Kidney capillary endothelial cell (primary cell): ENCODE measurements at regions not wholly inside any gene's neighbourhood (a gene's known extent, or its start where the extent isn't known, plus 50 kb on each side); places are given as distances from the start of the nearest gene placed in this dataset.

ENCODE experiments used
- DNase-seq: peaks from one replicate; pipeline ENCODE4 v3.0.0-alpha.2; 2018; ENCODE audit warnings: low spot score

DNA sequence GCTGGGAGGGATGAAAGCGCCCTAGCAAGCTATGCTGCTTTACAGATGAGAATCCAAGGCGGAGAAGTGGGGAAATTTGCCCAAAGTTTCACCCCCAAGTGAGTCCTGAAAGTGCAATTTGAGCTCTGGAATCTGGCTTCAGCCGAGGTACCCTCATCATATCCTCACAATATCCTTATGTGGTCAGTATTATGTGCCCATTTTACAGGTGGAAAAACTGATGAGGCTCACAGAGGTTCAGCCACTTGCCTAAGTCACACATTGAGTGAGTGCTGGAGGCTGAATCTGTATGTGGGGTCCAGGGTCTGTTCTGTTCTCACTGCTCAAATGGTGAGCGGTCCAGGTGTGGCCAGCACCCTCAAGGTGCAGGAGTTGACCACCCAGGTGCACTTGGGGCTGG, 85.3 kb downstream of the MATN1 start:
- DNase-seq, result no peak

DNA sequence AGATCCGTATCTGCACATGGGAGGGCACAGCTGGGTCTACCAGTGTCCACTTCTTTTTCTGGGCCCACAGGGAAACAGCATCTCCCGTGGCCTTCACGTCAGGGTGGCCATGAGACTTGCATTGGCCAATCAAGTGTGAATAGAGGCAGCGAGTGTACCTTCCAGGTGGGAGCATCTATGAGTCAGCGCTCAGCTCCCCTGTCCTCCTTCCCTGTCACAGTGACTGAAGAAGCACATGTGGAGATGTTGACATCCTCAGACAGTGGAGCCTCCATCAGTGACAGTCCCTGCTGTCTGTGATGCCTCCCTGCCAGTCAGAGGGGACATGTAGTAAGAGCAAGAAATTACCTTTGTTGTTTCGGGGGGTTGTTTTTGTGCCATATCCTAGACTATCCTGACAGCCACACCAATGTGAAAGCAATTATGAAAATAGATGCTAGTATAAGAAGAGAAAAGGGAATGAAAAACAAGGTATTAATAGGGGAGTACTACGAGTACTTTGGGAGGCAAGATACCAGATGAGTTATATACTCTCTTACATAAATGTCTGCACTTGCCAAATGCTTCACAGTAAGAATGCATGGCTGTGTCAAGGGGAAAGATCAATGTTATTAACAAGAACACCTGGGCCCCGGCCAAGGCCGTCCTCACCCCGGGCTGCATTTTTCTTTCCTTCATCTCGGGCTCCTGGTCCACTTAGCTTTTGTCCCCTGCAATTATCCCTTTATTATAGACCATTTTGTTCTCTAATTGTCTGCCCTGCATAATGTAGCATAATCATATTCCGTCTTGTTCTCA, 86.0 kb downstream of the MATN1 start:
- DNase-seq, result no peak

- DNase-seq, result no peak
These were observed 86.8 kb downstream of the MATN1 start for GRCh38 chr1:30636621-30637020.

- DNase-seq, result no peak
These were observed 87.9 kb downstream of the MATN1 start for GRCh38 chr1:30635391-30635975.

DNA sequence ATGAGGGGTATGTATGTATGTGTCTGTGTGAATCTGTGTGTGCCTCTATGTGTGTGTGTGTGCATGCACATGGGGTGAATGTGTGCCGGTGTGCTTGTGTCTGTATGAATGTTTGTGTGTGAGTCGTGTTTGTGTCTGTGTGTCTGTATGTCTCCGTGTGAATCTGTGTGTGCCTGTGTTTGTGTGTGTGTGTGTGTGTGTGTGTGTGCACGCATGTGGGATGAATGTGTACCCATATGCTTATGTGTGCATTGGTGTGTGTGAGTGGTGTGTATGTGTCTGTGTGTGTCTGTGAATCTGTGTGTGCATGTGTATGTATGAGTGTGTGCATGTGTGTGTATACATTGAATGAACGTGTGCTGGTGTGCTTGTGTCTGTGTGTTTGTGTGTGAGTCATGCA, 88.9 kb downstream of the MATN1 start:
- no peak for DNase-seq

- DNase-seq, result no peak
These were observed 90.1 kb downstream of the MATN1 start for GRCh38 chr1:30633294-30633693.

GRCh38 chr1:30632481-30632880, 90.9 kb downstream of the MATN1 start:
- no peak for DNase-seq

GRCh38 chr1:30631700-30632099, 91.7 kb downstream of the MATN1 start:
- DNase-seq, result no peak

DNA sequence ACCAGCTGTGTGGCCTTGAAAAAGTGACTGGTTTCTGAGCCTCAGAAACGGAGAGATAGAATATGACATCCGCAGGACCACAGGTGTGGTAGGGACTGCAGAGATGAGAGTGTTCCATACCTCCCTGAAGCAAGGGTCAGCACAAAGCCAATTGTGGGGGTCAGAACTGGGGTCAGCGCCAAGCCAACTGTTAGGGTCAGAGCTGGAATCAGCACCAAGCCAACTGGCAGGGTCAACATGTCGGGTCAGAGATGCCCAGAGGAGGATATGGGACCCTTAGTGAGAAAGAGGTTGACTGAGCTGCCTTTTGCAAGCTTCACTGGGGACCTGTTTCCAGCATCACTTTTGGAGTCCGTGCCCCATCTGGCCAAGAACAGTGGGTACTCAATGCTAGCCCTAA, 93.9 kb downstream of the MATN1 start:
- DNase-seq, result no peak

- DNase-seq, result no peak
These were observed 95.4 kb downstream of the MATN1 start for GRCh38 chr1:30627994-30628393.

- no peak for DNase-seq
These were observed 96.2 kb downstream of the MATN1 start for GRCh38 chr1:30627206-30627605.

- DNase-seq, result no peak
These were observed 100.0 kb downstream of the MATN1 start for GRCh38 chr1:30623431-30623830.

DNA sequence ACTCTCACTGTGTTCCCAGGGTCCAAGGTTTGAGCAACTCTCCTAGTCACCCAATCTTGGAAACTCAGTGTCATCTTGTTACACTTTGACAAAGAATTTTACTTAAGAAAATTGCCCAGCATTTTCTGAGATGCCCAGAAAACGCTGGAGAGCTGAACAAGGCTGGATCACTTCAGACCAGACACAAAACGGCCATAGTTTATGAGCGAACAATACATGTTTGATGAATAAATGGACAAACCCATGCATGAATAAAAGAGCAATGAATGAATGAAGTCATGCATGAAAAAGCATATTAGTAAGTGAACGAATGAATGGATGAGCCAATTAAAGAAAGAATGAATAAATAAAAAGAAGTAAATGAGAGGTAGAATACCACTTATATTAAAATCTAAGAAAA, 103.8 kb downstream of the MATN1 start:
- no peak for DNase-seq

GRCh38 chr1:30618335-30618747, 105.0 kb downstream of the MATN1 start:
- DNase-seq, result no peak

GRCh38 chr1:30616759-30617158, 106.6 kb downstream of the MATN1 start:
- DNase-seq, result no peak

DNA sequence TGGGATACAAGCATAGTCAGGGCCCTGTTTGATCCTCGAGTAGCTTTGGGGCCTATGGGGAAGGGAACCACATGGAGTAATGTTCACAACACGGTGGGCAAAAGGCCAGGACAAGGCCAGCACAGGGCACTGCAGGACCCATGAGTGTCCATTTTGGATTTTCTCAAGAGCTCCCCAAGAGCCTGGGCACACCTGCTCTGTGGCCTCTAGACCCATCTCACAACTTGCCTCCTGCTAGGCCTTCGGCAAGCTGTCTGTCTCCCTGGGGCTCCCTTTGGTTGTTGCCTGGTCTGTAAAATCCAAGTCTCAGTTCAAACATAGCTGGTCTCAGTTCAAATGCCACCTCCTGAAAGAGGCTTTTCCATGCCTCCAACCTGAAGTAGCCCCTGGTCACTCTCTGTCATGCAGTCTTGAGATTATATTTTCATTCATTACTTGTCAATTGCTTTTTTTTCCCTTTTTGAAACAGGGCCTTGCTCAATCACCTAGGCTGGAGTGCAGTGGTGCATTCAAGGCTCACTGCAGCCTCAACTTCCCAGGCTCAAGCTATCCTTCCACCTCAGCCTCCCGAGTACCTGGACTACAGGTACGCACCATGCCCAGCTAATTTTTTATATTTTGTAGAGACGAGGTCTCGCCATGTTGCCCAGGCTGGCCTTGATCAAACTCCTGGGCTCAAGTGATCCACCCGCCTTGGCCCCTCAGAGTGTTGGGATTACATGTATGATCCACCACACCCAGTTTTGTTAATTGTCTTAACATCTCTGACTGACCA, 107.4 kb downstream of the MATN1 start:
- DNase-seq, result no peak

GRCh38 chr1:30615076-30615795, 108.1 kb downstream of the MATN1 start:
- no peak for DNase-seq

GRCh38 chr1:30613188-30613587, 110.2 kb downstream of the MATN1 start:
- no peak for DNase-seq

DNA sequence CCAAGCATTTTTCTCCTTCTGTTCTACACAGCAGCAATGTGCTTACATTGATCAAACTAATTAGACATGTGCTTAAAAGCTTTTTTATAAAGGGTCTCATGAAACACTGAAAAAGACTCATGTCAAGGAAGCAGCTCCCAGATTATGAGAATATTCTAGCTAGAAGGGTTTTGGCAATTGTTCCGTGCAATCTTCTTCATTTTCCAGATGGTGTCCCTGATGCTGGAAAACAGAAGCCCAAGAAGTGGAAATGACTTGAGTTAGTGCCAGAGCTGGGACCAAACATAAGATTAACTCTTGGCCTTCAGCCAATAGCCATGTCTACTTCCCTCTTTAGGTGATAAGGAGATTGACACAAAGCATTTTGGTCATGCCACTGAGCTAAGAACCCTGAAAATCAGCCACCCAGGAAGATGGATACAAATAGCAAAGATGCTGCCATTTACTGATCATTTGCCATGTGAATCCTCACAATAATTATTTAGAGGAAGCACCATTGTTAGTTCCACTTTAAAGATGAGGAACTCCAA, 110.8 kb downstream of the MATN1 start:
- no peak for DNase-seq

DNA sequence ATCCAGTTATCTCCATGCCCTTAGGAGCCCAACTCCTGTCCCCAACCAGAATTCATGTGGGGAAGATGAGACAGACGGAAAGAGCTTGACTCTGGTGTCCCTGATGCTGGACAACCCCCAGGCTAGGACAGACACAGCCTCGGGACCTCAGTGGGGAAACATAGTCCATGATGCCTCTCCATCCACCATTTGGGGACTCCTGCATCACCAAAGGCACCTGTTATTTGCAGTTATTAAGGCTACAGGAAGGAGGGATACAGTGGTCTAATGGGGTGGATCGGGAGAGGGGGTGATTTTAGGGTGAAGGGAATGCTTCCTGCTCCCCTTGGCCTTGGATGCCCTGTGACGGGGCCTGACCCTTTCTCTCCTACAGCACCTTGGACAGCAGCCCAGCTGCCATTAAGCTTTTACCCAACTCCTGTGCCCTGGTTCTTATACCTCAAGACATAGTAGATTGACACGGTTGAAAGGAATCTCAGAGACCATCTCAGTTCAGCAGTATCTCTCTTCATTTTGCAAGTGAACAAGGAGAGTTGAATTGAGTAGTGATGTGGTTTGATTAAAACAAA, 111.6 kb downstream of the MATN1 start:
- no peak for DNase-seq

GRCh38 chr1:30610917-30611316, 112.5 kb downstream of the MATN1 start:
- no peak for DNase-seq

DNA sequence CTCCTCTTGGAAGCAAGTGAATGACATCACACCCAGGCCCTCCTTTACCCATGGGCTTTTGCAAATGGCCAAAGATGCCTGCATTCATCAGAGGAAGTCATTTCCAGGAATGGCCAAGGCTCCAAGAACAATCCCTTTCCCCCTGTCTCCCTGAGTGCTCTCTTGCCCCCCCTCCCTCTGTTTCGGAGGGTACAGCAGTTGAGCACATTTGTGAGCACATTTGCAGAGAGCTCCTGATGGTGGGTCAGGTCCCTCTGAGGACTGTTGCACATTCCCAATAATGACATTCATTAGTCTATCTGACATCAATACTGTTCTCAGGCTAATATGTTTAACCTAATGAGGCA, 113.4 kb downstream of the MATN1 start:
- no peak for DNase-seq
